ENCODE measurements at regions not wholly inside any gene's neighbourhood (a gene's known extent, or its start where the extent isn't known, plus 50 kb on each side); places are given as distances from the start of the nearest gene placed in this dataset.

- Histone ChIP-seq H3K9me2 (ENCODE audit: insufficient read depth) (no peaks in the 10 kb centered on the region), H3K4me3 (replicated peaks in 1 of 2; ENCODE audit: low read depth in 1 of 2, low read length in 2 of 2) (no peak overlapping the region), H3K4me1 (ENCODE audit: control insufficient read depth in 1 of 2, insufficient read depth in 2 of 2, low read length in 2 of 2) (no peaks in the 10 kb centered on the region), H3K4me2 (ENCODE audit: low read length) (no peak overlapping the region), H3K79me2 (ENCODE audit: insufficient read depth, low read length) (no peaks in the 10 kb centered on the region), H3K27me3 (ENCODE audit: insufficient read depth, low read length) (0 out of 2 replicates have a peak, but pooled peaks cover 4% of the 10 kb centered on the region), H3K36me3 (ENCODE audit: control insufficient read depth in 1 of 2, insufficient read depth in 2 of 2, low read length in 2 of 2) (no peaks in the 10 kb centered on the region), H2AFZ (ENCODE audit: low read depth, low read length, poor library complexity, severe bottlenecking) (no peak overlapping the region), H3K9me3 (ENCODE audit: control insufficient read depth in 1 of 2, insufficient read depth in 1 of 2, low read depth in 1 of 2, low read length in 2 of 2) (no peaks in the 10 kb centered on the region), H3K9ac (ENCODE audit: low read length) (no peak overlapping the region), H3K27ac (ENCODE audit: low read depth, low read length) (no peak overlapping the region), H4K20me1 (ENCODE audit: insufficient read depth) (no peaks in the 10 kb centered on the region)
- POLR2A ChIA-PET: no interaction called here
- intact Hi-C loops (cut with micrococcal nuclease): no loop called here
- TF ChIP-seq FOSL1 (IDR thresholded peaks at IDR 0.05; ENCODE audit: low read depth): no peak
- TF ChIP-seq EGR1 (IDR thresholded peaks at IDR 0.05; ENCODE audit: low read depth): no peak
- TF ChIP-seq ZFX (IDR thresholded peaks at IDR 0.05): no peak
- no peak for TF ChIP-seq MAX (IDR thresholded peaks at IDR 0.05)
- no peak for TF ChIP-seq EZH2 (IDR thresholded peaks at IDR 0.05)
- TF ChIP-seq ZNF274 (IDR thresholded peaks at IDR 0.05; ENCODE audit: low read depth, low read length): no peak
- TF ChIP-seq ZBTB33 (IDR thresholded peaks at IDR 0.05; ENCODE audit: extremely low read depth, insufficient replicate concordance, low read length): no peak
- no peak for TF ChIP-seq POLR2A (IDR thresholded peaks at IDR 0.05; ENCODE audit: borderline replicate concordance, extremely low read depth, insufficient read depth, insufficient read length)
- no peak for TF ChIP-seq ATF3 (IDR thresholded peaks at IDR 0.05)
- no peak for TF ChIP-seq CEBPB (IDR thresholded peaks at IDR 0.05; ENCODE audit: low read depth)
- no peak for TF ChIP-seq SIN3A (IDR thresholded peaks at IDR 0.05; ENCODE audit: low read depth)
- TF ChIP-seq RAD21 (IDR thresholded peaks at IDR 0.05; ENCODE audit: low read depth): no peak
- TF ChIP-seq POLR2AphosphoS5 (IDR thresholded peaks at IDR 0.05; ENCODE audit: low read depth, low read length): no peak
- TF ChIP-seq JUND (IDR thresholded peaks at IDR 0.05): no peak
- no peak for TF ChIP-seq YY1 (IDR thresholded peaks at IDR 0.05; ENCODE audit: extremely low read depth, insufficient replicate concordance, low read depth, low read length)
- no TSS peak for BruUV-seq (replicated peaks)
- DNase-seq (ENCODE audit: low read depth, low spot score): no peak
- CTCF ChIA-PET: no interaction called here
- RAD21 ChIA-PET (ENCODE audit: low non-redundant PET in 1 of 2, low total read pairs in 2 of 2, uncharacterized antibody in 2 of 2, unreplicated experiment in 2 of 2): no interaction called here
- no peak for ATAC-seq
Measured at GRCh38 chrX:39043838-39044550, 242.7 kb downstream of the MID1IP1 start.

All from HCT116 (cell line).